ENCODE measurements at regions not wholly inside any gene's neighbourhood (a gene's known extent, or its start where the extent isn't known, plus 50 kb on each side); places are given as distances from the start of the nearest gene placed in this dataset.

DNA sequence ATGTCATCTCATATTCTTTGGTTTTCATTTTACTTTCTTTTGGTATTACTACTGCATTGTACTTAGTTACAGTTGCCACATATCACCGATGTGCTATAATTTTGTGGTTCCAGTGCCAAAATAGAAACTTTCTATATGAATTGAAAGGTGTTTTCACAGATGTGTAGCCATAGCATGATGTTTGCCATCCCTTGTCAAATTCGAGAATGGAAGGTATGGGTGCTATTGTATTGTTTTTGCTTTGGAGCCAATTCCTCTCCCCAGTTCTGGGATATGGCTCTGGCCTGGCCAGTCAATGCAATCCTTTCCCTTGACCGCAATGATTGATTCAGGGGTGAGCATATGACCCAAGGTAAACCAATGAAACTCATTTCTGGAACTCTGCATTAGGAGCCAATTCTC lies 86.2 kb upstream of the RPS6KA3 start:
- H3K27ac Mint-ChIP-seq: no peak overlapping the region
- H3K9me3 Mint-ChIP-seq: no peaks in the 10 kb centered on the region
- no peaks in the 10 kb centered on the region for H3K36me3 Mint-ChIP-seq (ENCODE audit: low read depth)
- intact Hi-C loops (cut with micrococcal nuclease): no loop called here
- peaks cover 12% of the 10 kb centered on the region for H3K4me1 Mint-ChIP-seq (ENCODE audit: low read depth)
- H3K27me3 Mint-ChIP-seq: no peaks in the 10 kb centered on the region
- no peak overlapping the region for H3K4me3 Mint-ChIP-seq

DNA sequence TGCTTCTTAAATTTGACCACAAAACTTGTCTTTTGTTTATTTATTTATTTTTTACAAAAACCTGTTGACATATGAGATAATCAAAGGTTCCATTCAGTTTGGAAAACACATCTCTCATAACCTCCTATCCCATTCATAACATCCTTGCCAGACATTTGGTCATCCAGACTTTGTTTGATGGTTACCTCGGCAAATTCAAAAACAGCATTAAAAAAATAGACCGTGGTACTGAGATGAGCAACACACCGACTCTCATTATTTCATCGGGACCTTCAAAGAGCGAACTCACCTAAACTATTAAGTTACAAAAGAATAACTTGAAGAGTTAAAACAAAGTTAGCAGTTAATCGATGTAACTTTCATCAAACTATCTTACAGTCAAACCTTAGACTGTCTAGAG lies 85.8 kb upstream of the RPS6KA3 start:
- H3K36me3 Mint-ChIP-seq (ENCODE audit: low read depth): no peaks in the 10 kb centered on the region
- H3K27ac Mint-ChIP-seq: no peak overlapping the region
- no peaks in the 10 kb centered on the region for H3K9me3 Mint-ChIP-seq
- H3K27me3 Mint-ChIP-seq: no peaks in the 10 kb centered on the region
- intact Hi-C loops (cut with micrococcal nuclease): no loop called here
- H3K4me3 Mint-ChIP-seq: no peak overlapping the region
- H3K4me1 Mint-ChIP-seq (ENCODE audit: low read depth): peaks cover 12% of the 10 kb centered on the region

DNA sequence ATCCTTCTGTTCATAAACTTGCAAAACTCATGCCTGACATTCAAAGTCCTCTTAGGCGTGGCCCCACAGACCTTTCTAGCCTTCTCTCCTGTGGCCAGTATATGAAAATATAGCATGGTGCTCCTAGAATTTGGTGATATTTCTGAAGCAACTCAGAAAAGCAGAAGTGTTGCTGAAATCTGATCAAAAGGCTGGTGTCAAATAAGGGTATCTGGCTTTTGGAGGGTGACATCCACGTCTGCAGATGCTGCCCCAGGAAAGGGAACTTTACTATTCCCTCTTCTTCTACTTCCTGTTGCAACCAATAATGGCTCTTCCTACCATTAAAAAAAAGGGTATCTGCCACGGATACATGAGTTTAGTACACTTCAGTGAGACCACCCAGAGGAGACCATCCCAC lies 83.9 kb upstream of the RPS6KA3 start:
- H3K27ac Mint-ChIP-seq: no peak overlapping the region
- H3K4me1 Mint-ChIP-seq (ENCODE audit: low read depth): peaks cover 22% of the 10 kb centered on the region
- H3K4me3 Mint-ChIP-seq: no peak overlapping the region
- intact Hi-C loops (cut with micrococcal nuclease): no loop called here
- H3K36me3 Mint-ChIP-seq (ENCODE audit: low read depth): no peaks in the 10 kb centered on the region
- H3K9me3 Mint-ChIP-seq: no peaks in the 10 kb centered on the region
- H3K27me3 Mint-ChIP-seq: no peaks in the 10 kb centered on the region

DNA sequence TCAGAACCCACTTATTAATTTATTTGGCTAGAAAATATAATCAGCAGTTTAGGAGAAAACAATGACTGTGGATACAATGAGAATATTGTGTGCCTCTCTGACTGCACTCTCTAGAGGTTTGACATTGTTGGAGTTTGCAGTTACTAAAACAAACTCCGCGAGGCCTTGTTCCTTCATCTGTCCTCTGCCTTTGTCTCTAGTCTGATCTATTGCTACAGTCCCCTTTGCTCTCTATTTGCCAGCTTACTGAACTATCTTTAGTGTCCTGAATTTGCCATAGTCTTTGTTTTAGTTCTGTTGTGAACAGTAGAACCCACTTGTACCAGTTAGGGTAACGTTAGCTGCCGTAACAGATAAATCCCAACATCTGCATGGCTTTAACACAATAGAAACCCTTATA lies 81.4 kb upstream of the RPS6KA3 start:
- peaks cover 24% of the 10 kb centered on the region for H3K4me1 Mint-ChIP-seq (ENCODE audit: low read depth)
- intact Hi-C loops (cut with micrococcal nuclease): no loop called here
- H3K36me3 Mint-ChIP-seq (ENCODE audit: low read depth): peaks cover 7% of the 10 kb centered on the region
- H3K27me3 Mint-ChIP-seq: no peaks in the 10 kb centered on the region
- H3K9me3 Mint-ChIP-seq: peaks cover 9% of the 10 kb centered on the region
- H3K27ac Mint-ChIP-seq: no peak overlapping the region
- no peak overlapping the region for H3K4me3 Mint-ChIP-seq

DNA sequence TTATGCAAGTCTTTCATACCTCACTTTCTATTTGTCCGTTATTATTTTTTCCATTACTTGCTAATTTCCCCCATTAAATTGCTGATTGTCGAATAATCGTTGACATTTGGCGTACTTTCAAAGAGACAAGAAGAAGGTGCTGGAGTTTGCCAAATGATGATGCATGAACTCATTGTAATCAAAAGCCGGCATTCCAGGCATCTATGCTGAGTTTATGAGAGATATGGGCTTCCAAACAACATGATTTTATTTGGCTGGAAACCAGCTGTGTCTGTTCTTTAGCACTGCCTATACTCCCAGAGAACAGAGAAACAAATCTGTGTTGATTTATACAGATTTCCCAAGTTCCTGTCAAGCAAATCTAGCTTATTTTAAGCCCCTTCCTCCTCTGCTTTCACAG lies 80.8 kb upstream of the RPS6KA3 start:
- no peak overlapping the region for H3K27ac Mint-ChIP-seq
- peaks cover 10% of the 10 kb centered on the region for H3K36me3 Mint-ChIP-seq (ENCODE audit: low read depth)
- peaks cover 14% of the 10 kb centered on the region for H3K9me3 Mint-ChIP-seq
- intact Hi-C loops (cut with micrococcal nuclease): no loop called here
- no peaks in the 10 kb centered on the region for H3K27me3 Mint-ChIP-seq
- H3K4me3 Mint-ChIP-seq: no peak overlapping the region
- H3K4me1 Mint-ChIP-seq (ENCODE audit: low read depth): peaks cover 24% of the 10 kb centered on the region

DNA sequence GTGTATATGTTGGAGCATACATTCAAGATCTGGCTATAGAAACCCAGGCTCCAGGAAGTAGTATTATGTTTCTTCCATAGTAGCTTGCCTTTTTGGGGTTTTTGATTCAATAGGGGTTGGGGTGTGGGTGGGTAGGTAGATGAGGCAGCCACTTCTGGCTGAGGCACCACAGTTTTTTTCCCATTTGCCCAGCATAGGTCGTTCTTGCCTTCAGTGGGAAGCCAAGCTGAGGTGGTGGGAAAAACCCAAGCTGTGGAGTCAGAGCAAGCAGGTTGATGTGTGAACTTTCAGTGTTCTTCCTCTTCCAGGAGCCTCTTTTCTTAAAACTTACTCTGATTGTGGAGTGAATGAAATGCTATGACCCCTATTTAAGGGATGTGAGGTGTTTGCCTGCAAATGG lies 67.0 kb upstream of the RPS6KA3 start:
- H3K4me3 Mint-ChIP-seq: no peak overlapping the region
- H3K4me1 Mint-ChIP-seq (ENCODE audit: low read depth): no peaks in the 10 kb centered on the region
- intact Hi-C loops (cut with micrococcal nuclease): no loop called here

DNA sequence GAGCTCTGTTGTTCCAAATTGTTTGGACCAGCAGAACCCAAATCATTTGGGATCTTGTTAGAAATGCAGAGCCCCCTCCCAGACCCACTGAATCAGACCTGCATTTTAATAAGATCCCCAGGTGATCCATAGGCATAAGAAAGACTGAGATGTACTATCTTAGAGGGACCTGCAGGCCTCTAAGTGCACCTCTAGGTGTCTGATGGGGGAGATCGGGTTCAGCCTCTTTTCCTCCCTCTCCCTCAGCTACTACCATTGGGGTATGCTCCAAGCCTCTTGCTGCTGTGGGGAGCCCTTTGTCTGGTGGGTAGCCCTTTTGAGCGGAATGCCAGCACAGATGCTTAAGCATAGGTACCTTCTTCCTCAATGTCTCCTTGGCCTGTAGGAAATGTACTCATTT lies 63.8 kb upstream of the RPS6KA3 start:
- H3K4me3 Mint-ChIP-seq: no peak overlapping the region
- intact Hi-C loops (cut with micrococcal nuclease): no loop called here
- no peaks in the 10 kb centered on the region for H3K27me3 Mint-ChIP-seq
- no peaks in the 10 kb centered on the region for H3K4me1 Mint-ChIP-seq (ENCODE audit: low read depth)
- no peaks in the 10 kb centered on the region for H3K9me3 Mint-ChIP-seq
- no peaks in the 10 kb centered on the region for H3K36me3 Mint-ChIP-seq (ENCODE audit: low read depth)
- no peak overlapping the region for H3K27ac Mint-ChIP-seq

More for the DNA sequence above, 67.0 kb upstream of the RPS6KA3 start:
- Mint-ChIP-seq H3K9me3 (no peaks in the 10 kb centered on the region), H3K27me3 (no peaks in the 10 kb centered on the region), H3K27ac (no peak overlapping the region), H3K36me3 (ENCODE audit: low read depth) (no peaks in the 10 kb centered on the region)

DNA sequence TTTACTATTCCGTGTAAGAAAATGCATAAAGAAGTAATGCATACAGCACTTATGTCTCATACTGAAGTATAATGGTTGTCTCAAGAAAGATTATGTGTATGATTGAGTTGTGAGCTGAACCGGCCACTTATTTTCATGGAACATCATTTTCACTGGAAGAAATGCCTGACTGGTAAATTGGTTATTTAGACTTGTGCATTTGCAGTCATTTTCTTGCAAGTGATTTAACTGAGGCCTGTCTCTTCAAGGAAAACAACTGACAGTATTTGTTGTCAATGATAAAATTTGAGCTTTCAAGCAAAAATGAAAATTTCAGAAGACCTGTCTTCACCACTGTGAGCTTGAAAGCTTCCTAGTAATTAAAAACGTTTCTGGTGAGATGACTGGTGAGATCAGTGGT lies 62.7 kb upstream of the RPS6KA3 start:
- intact Hi-C loops (cut with micrococcal nuclease): loop anchor here (10.0 kb wide), 1 partner anchor 55 kb away; no protein-coding TSS in a partner anchor
- H3K4me1 Mint-ChIP-seq (ENCODE audit: low read depth): no peaks in the 10 kb centered on the region
- no peak overlapping the region for H3K27ac Mint-ChIP-seq
- no peak overlapping the region for H3K4me3 Mint-ChIP-seq
- no peaks in the 10 kb centered on the region for H3K27me3 Mint-ChIP-seq
- no peaks in the 10 kb centered on the region for H3K36me3 Mint-ChIP-seq (ENCODE audit: low read depth)
- H3K9me3 Mint-ChIP-seq: no peaks in the 10 kb centered on the region

DNA sequence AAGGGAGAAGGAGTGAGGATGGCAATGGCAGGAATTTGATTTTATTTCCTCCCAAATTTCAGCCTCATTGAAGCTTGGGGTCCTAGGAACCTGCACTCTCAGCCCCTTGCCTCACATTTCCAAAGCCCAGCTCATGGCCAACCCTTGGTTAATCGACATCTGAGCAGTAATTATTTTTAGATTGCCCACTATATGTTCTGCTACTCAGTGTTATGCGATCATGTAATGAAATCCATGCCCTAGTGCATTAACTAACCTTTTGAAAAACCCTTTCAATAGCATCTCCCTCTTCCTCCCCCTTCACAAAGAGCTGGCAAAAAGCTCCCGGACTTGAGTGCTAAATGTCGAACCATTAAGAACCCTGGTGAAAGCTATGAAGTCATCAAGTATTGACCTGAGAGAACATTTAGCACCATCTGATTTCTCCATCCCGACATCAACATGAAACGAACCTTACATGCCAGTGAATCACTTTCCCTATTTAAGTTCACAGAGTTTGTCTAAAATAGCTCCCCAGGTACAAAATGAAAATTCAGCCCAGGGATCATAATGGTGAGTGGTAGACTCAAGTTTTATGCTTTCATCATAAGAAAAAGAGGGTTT lies 59.2 kb upstream of the RPS6KA3 start:
- H3K27ac Mint-ChIP-seq: no peak overlapping the region
- H3K27me3 Mint-ChIP-seq: no peaks in the 10 kb centered on the region
- intact Hi-C loops (cut with micrococcal nuclease): loop anchor here (10.0 kb wide), 1 partner anchor 59 kb away; no protein-coding TSS in a partner anchor
- peaks cover 20% of the 10 kb centered on the region for H3K4me1 Mint-ChIP-seq (ENCODE audit: low read depth)
- no peaks in the 10 kb centered on the region for H3K9me3 Mint-ChIP-seq
- H3K36me3 Mint-ChIP-seq (ENCODE audit: low read depth): no peaks in the 10 kb centered on the region
- no peak overlapping the region for H3K4me3 Mint-ChIP-seq

DNA sequence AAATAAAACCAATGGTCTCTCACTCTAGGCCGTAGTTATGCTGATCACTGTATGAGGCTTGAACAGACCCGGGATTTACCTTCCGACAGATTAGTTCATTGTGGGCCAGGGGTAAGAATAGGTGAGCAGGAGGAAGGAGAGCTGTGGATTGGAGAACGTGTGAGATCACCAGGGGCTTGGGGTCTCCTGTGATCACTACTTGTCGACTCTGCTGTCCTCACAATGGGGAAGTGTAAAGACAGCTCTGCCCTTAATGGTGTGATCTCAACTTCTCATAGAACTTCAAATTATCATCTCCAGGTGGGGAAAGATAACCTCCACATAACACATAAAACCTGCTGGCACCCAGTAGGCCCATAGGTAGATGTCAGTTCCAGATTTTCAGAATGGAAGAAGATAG lies 56.2 kb upstream of the RPS6KA3 start:
- Mint-ChIP-seq H3K27ac (peak overlapping the region; percentile 86), H3K4me3 (no peak overlapping the region), H3K36me3 (ENCODE audit: low read depth) (no peaks in the 10 kb centered on the region), H3K9me3 (no peaks in the 10 kb centered on the region), H3K27me3 (no peaks in the 10 kb centered on the region), H3K4me1 (ENCODE audit: low read depth) (peaks cover 46% of the 10 kb centered on the region)
- intact Hi-C loops (cut with micrococcal nuclease): loop anchor here (10.0 kb wide), 1 partner anchor 62 kb away; no protein-coding TSS in a partner anchor

DNA sequence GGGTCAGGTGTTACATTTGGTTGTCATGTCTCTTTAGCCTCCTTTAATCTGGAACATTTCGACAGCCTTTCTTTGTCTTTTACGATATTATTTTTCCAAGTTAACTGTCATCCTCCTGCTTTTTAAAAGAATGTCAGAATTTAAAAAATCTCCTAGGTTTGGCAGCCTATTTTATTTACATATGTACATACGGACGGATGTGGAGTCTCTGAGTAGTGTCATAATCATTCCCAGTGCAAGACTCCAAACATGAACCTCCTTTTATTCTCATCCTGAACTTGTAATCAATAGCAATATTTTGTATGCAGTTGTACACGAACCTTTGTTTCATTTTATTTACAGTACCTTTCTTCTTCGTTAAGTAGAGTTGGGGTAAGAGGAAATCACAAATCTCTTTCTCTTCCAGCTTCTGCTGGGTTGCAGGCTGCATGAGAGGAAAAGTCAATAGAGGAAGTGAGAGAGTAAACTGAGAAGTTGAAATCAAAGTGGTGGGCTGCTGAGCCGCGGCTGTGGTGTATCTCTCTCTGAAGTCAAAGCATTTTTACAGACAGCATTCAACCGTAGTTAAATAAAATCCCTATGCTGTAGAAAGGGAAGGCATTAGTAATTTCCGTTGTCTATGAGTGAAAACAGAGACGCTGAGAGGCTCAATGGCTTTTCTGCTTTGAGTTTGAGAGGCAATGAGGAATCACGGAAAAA lies 53.9 kb upstream of the RPS6KA3 start:
- Mint-ChIP-seq H3K4me1 (ENCODE audit: low read depth) (peaks cover 64% of the 10 kb centered on the region), H3K4me3 (peak overlapping the region; percentile 20), H3K9me3 (no peaks in the 10 kb centered on the region), H3K27me3 (no peaks in the 10 kb centered on the region), H3K27ac (peak overlapping the region; percentile 83), H3K36me3 (ENCODE audit: low read depth) (no peaks in the 10 kb centered on the region)
- intact Hi-C loops (cut with micrococcal nuclease): loop anchor here (10.0 kb wide), 1 partner anchor 64 kb away; no protein-coding TSS in a partner anchor

DNA sequence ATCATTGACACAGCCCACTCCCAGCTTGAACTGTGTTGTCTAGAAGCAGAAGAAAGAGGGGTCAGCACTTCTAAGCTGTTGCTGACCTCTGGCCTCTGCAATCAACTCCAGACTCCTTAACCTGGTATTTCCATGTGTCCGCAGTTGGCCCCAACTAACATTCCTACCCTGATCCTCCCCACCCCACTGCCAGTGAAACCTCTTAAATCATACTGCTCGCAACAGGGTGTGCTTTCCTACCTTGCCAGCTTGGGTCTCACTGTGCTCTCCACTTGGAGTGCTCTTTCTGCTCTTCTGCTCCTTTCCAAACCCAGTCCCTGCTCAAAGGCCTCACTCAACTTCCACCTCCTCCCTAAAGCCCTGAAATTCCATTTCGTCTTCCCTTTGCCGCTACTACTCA lies 52.3 kb upstream of the RPS6KA3 start:
- Mint-ChIP-seq H3K9me3 (no peaks in the 10 kb centered on the region), H3K4me3 (no peak overlapping the region), H3K36me3 (ENCODE audit: low read depth) (no peaks in the 10 kb centered on the region), H3K27me3 (no peaks in the 10 kb centered on the region), H3K27ac (peak overlapping the region; percentile 36), H3K4me1 (ENCODE audit: low read depth) (peaks cover 78% of the 10 kb centered on the region)
- intact Hi-C loops (cut with micrococcal nuclease): loop anchor here (10.0 kb wide), 1 partner anchor 46 kb away; no protein-coding TSS in a partner anchor

DNA sequence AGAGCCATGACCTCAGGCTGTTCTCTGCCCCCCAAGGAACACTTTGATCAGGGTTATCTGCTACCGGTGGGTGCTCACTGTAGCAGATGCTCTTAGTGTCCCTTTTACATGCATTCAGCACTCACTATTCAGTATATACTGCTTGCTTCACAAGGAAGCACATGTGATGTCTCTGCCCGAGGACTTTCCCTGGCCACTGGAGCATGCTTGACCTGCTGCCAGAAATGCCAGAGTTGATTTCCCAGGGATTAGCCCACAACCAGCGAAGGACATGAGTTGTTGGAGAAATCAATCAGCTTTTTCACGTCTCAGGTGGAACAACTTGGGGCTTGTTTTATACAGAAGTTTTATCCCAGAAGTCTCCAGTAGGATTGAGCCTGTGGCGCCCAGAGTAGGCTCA lies 51.2 kb upstream of the RPS6KA3 start:
- no peaks in the 10 kb centered on the region for H3K36me3 Mint-ChIP-seq (ENCODE audit: low read depth)
- intact Hi-C loops (cut with micrococcal nuclease): loop anchor here (10.0 kb wide), 1 partner anchor 47 kb away; no protein-coding TSS in a partner anchor

More for the DNA sequence above, 51.2 kb upstream of the RPS6KA3 start:
- no peaks in the 10 kb centered on the region for H3K9me3 Mint-ChIP-seq
- H3K4me1 Mint-ChIP-seq (ENCODE audit: low read depth): peaks cover 85% of the 10 kb centered on the region
- H3K27me3 Mint-ChIP-seq: no peaks in the 10 kb centered on the region
- peak overlapping the region; percentile 13 for H3K27ac Mint-ChIP-seq
- no peak overlapping the region for H3K4me3 Mint-ChIP-seq

Measured in dendritic cell treated with granulocyte-macrophage colony-stimulating factor and Interleukin-4, amounts not matched to agents 40 ng/mL and 50 ng/mL, for 4 days (primary cell).